Stimulated activated CD4-positive, alpha-beta T cell treated with anti-CD3 and anti-CD28 coated beads, TNF-alpha, amount 100 ng/mL, for 48 hours (primary cell): ENCODE measurements at regions not wholly inside any gene's neighbourhood (a gene's known extent, or its start where the extent isn't known, plus 50 kb on each side); places are given as distances from the start of the nearest gene placed in this dataset.
"Not testable (repeated sequence)": the region's sequence is repeated elsewhere in the genome, so short reads cannot be mapped to it uniquely, and the experiment has no call there.

Source experiments
- DNase-seq, 3 donors: peaks; one replicate each; pipeline ENCODE4 v3.0.0-alpha.2; 2020; ENCODE audit warnings: low read depth in 3 of 3

DNA sequence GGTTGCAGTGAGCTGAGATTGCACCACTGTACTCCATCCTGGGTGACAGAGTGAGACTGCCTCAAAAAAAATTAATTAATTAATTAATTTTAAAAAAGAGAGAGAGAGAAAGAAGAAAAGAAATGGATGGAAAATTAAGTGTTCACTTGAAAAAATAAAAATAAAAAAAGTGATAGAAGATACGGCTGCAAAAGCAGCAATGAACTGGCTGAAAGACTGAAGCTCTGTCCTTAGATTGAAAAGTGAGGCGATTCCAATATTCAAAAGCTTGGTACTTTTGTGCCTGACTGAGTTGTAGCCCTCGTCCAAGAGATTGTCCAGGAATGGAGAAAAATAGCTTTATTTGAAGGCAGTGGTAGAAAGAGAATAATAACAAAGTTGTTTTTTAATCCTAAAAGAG, 154.6 kb downstream of the ADSS2 start:
- DNase-seq, result no peak

DNA sequence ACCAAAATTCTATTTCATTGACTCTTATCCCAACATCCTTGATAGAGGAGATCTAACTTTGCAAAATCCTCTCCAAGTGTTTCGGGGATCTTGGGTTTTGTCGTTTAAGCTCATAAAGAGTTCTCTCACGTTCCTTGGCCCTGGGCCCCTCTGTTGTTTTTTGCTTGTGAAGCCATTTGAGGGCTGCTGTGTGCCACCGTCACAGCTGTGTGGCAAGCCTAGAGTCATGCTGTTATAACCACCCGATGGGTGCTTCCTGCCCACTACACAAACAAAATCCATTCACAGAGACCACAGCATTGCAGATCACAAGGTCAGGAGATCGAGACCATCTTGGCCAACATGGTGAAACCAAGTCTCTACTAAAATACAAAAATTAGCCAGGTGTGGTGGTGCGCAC, 154.1 kb downstream of the ADSS2 start:
- no peak for DNase-seq

DNA sequence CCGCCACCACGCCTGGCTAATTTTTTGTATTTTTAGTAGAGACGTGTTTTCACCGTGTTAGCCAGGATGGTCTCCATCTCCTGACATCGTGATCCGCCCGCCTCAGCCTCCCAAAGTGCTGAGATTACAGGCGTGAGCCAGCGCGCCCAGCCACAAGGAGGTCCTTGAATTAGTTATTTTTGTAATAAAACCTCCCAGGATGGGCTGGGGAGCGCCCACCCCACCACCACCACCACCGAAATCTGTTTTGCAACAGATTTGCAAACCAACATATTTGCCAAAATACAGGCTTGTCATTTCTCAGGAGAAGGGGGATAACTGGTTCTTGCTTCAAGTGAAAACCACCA, 151.7 kb downstream of the ADSS2 start:
- not testable (repeated sequence) for DNase-seq

DNA sequence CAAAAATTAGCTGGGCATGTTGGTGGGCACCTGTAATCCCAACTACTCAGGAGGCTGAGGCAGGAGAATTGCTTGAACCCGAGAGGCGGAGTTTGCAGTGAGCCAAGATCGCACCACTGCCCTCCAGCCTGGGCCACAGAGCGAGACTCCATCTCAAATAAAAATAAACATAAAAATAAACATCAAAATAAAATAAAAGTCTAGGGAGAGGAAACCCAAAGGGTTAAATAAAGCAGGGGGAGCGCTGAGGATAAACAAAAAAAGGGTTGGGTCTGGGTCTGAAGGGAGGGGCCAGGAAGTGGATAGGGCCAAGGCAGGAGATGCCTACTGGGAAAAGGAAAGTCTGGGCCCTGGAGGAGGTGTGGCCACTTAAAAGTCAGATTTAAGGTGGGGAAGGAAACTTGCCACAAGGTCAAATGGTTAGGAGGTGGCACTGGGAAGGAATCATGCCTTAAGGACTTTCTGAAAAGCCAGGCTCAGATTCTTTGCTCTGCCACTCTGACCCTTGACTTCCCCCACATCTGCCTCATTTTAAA, 150.0 kb downstream of the ADSS2 start:
- DNase-seq, result no peak

DNA sequence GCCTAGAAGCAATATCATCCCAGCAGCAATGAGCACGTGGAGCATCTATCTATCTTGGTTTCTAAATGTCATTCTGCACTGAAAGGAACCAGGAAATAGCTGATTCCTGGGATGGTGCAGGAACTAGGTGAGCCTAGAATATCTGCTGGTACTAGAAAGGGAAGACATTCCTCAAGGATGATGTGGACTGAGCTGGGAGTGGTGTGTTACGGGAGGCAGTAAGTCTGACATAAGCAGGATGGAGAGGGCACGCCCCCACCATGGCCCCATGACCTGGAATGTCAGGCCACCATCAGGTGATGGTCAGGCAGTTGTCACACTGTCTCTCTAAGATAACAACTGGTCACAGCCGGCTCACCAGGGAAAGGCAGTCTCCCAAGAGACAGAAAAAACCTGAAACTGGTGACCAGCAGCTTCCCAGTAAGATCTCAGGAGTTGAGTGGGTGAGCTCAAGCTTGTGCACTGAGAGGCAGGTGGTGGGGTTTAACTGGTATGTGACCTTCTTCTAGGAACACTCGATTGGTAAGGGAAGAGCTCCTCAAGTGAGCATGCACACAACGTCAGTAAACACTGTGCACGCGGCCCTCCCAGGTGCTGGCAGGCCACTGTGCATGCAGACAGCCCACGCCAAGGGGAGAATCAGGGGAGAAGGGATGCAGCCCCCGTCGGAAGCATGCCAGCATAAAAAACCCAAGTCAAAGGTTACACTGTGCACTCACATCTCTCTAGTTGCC, 148.7 kb downstream of the ADSS2 start:
- no peak for DNase-seq

DNA sequence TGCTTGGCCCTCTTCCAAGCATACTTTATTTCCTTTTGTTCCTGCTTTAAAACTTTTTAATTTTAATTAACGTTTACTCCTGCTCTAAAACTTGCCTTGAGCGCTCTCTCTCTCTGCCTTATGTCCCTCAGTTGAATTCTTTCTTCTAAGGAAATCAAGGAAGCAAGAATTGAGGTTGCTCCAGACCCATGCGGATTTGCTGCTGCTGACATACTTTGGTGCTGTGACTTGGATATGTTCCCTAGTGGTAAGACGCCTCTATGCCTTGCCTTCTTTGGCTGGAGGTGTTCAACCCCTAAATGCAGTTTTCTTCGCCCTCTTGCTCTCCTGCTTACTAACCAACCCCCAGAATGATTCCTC, 148.1 kb downstream of the ADSS2 start:
- no peak for DNase-seq

DNA sequence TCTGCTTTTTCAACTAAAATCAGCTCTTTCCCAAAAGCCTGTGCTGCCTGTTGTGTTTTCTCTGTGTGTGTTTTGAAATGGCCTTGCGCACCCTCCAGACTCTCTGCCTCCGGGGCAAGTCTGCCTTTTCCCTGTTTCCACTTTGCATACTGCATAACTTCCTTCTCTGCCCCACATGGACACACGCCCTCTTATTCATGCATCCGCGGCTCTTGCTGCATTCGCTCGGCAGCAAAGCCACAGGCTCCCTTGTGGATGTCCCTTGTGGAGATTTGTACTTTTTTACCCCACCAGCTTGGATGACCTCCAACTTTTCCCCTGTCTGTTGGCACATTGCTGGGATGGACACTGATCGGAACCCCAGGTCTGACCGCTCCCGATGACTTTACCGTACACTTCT, 147.6 kb downstream of the ADSS2 start:
- no peak for DNase-seq

DNA sequence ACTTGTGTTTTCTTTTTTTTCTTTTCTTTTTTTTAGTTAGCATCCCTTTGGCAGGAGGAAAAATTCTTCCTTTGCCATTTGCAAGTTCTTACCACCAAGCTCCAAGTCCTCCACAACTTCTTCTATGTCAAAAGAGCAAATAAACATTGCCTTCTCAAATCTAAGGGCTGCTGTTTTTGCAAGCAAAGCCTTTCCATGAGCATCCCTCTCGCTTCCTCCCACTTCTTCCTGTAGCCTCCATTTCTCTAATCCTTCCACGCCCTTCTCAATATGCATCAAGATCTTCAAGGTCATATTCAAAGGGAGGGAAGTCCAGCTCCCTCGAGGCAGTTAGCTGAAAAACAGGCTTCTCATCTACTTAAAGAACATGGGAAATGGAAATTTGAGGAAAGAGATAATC, 147.1 kb downstream of the ADSS2 start:
- no peak for DNase-seq

DNA sequence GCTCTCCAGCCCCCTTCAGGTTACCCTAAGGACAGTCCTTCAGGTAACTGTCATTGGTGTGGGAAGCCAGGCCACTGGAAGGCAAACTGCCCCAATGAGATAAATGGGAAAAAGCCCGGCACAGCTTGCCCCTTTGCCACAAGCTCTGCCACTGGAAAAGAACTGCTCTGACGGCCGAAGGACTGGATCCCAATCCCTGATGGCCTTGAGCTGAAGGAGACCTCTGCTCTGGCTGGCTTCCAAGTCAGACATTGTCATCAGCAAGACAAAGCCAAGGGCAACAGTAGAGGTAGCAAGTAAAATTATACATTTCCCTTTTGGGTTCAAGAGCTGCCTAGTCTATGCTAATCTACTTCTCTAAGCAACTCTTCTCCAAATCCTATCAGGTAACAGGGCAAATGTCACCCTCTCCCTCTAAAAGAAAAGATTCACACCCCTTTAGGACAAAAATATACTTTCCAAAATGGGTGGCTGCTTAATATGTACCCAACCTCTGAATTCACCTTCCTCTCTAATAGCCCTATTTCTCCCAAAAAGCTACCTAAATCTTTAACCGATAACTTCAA, 145.8 kb downstream of the ADSS2 start:
- no peak for DNase-seq

DNA sequence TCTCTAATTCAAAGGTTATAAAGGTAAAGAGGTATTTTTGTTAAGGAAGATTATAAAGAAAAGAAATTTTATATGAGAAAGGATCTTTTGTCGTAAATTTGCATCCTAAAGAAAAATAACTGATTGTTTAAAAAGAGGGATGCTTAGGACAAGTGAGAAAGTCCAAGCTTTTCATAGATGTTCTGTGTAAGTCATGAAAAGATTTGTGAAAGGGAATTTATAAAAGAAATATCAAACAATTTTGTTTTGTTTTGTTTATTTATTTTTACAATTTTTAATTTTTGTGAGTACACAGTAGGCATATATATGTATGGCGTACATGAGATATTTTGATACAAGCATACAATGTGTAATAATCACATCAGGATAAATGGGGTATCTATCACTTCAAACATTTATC, 145.2 kb downstream of the ADSS2 start:
- no peak for DNase-seq

DNA sequence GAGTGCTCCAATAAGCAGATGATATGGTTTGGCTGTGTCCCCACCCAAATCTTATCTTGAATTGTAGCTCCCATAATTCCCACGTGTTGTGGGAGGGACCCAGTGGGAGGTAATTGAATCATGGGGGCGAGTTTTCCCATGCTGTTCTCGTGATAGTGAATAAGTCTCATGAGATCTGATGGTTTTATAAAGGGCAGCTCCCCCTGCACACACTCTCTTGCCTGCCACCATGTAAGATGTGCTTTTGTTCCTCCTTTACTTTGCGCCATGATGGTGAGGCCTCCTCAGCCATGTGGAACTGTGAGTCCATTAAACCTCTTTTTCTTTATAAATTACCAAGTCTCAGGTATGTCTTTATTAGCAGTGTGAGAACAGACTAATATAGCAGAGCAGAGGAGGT, 142.5 kb downstream of the ADSS2 start:
- not testable (repeated sequence) for DNase-seq

DNA sequence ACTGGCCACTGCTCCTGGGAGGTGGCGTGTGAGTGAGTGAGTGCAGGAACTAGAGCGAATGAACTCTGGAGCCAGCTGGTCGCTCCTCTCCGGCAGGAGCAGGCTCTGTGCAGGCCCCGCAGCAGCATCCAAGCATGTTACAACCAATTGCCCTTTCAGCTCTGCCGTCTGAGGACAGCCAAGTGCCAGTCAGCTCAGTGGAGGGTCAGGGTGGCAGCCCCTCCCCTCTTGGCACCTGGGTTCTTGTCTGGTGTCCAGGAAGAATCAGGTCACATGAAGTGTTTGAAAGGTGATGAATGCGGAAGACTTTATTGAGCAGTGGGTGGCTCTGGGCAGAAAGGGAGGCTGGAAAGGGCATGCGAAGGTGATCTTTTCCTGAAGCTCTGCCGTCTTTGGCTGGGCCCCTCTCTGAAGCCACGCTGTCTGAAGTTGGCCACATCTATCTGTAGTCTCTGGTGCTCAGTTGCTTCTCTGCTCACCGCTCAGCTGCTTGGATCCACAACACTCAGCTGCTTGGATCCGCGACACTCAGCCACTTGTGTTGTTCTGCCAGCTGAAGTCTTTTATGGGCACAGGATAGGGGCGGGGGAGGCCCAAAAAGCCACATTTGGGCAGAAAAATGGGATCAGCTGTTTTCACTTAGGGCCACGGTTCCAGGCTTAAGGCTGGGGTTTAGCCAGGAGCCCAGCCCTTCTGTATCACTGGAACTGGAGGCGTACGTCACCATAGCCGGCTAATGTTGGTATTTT, 139.8 kb downstream of the ADSS2 start:
- no peak for DNase-seq

DNA sequence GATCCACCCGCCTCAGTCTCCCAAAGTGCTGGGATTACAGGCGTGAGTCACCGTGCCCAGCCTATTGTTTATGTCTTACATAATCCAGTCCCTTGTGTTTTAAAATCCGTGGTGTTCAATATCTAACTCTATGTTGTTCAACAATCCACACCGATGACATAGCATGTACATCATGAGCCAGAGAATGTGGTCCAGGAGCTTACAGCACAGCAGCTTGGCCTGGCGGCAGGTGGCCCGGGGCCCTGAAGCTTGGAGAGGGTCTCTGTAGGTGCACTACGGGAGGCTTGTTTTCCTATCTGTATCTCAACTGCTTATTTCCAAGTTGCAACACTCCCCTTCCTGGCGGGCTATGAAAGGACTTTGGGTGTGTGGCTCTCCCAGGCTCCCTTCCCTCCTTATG, 138.4 kb downstream of the ADSS2 start:
- DNase-seq, result no peak

DNA sequence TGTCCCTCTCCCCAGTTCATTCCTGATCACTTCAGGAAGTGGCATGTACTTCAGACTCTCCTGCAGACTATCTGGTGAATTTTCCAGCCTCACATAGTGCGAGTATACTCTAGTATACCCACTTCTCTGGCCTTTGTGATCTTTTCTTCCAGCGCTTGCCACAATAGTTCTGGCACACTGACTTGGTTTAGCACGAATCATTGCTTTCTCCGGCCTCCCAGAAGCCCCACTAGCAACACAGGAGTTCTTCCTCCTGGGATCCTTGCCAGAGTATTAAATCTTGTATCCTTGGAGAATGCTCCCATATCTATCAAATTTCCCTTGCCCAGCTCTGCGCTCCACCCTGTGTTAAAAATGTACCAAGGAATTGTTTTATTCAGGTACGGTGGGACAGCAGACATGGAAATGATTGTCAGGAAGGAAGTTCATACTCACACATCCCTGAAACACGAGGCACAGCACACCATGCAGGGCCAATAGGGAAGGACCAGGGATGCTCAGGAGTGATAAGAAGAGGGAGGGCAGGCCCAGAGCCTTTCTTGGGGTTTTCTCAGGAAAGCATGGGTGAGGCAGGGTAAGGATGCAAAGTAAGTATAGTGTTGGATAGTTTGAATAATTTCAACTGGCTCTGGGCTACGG, 136.7 kb downstream of the ADSS2 start:
- no peak for DNase-seq

DNA sequence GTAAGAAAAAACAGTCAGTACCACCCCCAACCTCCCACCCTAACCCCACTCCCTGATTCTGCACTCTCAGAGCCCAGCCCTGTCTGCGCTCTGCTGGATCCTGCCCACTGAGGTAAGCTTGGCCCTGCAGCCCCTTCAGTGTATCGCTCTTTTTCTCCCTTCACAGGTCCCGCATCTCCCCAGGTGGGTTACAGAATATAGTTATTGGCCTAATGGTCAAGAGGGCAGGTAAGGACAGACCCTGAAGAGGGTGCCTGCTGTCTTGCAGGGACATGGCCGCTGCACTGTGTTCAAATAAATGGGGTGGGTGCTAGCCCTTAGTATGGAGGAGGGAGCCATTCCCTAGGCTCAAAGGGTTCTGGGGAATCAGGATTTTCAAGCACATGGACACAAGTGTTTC, 135.7 kb downstream of the ADSS2 start:
- DNase-seq, result no peak

DNA sequence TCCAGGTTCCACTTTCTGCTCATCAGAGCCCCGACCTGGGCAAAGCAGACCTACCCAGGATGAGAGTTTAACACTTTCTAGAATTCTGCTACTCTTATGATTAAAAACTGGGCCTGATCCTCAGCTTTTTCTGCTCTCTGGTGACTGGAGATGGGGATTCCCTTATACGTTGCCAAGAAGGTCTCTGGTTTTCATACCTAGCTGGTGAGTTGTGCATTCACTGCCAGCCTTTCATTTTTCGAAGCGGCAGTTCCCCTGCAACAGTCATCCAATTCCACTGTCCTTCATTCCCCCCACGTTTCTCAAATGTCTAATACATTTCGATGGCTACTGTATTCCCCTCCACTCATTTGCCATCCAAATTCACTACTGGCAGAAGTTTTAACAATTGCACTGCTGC, 135.3 kb downstream of the ADSS2 start:
- no peak for DNase-seq

DNA sequence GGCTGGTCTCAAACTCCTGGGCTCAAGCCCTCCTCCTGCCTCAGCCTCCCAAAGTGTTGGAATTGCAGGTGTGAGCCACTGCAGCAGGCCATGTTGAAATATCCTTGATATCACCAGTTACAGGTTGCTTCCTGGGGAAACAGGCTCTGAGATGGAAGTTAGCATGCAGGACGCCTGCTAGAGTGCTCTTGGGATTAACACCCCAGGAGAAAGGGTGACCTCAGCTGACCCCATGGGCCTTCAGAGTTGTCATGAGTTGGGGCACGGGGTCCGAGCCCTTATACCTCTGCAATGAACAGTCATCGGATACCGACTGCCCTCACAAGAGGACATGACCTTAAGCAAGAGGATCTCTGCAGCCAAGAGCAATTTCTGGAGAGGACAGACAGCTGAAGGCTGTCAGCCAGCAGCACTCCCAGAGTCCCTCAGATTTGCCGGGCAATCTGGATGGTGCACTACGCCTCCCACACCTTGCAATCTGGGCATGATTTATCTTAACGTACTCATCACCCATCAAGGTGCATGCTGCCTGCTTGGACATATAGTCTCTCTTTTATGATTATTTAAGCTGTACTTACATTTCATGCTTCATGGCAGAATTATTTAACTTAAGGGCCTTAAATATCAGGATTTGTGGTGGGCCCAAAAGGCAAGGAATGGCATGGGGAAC, 134.6 kb downstream of the ADSS2 start:
- no peak for DNase-seq

DNA sequence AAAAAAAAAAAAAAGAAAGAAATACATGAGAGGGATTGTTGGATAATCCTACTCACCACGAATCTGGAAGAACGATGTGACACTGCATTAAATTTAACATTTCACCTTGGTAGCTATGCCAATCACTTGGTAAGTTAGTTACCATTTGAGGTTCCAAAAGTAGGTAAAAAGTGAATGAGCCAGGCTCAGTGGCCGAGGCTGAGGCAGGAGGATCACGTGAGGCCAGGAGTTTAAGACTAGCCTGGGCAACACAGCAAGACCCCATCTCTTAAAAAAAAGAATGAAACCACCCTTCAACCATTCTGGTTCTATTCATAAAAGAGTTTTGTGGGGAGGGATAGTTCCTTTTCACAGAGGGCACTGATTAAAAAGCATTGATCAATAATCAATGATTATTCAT, 133.6 kb downstream of the ADSS2 start:
- DNase-seq, result no peak

DNA sequence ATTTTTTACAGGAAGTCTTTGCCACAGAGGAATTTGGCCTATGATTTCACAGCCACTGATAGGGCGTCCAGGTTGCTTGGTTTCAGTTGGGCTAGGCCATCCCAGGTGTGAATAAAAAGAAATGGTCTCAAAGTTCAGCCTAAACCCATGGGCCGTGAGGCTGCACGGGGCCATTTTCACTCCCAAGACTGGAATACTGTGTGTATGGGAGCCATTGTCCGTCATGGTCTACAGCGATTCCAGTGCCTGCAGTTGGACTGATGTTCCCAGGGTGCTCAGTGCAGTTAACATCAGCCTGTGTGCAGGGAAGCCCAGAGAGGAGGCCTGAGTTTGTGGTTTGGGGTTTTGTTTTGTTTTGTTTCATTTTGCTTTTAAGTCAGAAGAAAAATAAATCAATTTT, 133.2 kb downstream of the ADSS2 start:
- no peak for DNase-seq

DNA sequence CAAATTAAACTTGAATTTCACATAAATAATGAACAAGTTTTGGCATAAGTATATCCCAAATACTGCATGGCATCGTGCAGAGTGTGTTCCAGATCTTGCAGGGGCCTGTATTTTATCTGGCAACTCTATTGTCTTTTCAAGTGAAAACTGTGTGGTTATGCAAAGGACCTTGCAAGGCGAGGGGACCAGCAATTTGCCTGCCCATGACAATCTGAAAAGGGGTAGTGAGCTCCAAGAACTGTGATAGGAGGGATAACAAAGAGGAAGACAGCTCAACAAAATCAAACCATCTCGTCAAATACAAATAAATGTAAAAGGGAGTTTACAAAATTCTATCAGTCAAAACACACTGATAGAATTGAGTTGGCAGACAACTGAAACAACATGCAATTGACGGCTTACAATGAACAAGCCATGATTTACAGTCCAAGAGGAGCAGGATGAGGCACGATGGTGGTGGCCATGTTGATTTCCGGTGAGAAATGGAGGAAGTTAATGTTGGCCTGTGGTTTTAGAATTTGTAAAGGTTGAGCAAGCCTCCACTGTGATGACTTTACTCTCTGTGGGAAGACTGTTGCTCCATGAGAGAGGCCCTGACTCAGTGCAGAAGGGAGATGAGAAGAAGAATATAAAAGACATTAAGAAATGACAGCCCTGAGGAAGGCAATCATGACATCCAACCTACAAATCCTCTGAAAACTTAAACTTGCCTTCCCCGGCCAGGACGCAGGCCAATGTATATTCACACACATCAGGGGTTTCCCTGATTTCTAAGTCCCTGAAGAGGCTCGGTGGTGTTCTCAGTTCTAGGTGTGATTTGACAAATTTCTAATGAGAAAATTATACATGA, 132.2 kb downstream of the ADSS2 start:
- peak in 2 of 3 donors; percentile 32 to 41 for DNase-seq

DNA sequence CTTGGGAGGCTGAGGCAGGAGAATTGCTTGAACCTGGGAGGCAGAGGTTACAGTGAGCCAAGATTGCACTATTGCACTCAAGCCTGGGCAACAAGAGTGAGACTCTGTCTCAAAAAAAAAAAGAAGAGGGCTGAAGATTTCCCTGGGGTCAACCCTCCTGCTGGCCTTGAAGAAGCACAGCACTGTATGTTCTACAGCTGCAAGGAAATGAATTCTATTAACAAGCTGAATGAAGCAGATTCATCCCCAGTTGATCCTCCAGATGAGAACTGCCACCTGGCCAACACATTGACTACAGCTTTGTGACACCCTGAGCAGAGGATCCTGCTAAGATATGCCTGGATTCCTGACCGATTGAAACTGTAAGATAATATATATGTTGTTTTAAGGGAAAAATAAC, 129.5 kb downstream of the ADSS2 start:
- DNase-seq, result no peak
